GM23338 (cell line): ENCODE measurements at regions not wholly inside any gene's neighbourhood (a gene's known extent, or its start where the extent isn't known, plus 50 kb on each side); places are given as distances from the start of the nearest gene placed in this dataset.

Experiments
- ATAC-seq: fragments of 200-7000 bp; cut with Tn5 transposase; 3 replicates; pipeline ENCODE4 v1.9.1; 2020
- DNase-seq: peaks from one replicate; pipeline ENCODE4 v3.0.0-alpha.2; 2015; ENCODE audit warnings: low spot score
- H2AFZ ChIP-seq: fragments of 200-600 bp; sonication (generic); 2 replicates; pipeline ENCODE4 v1.8.0; 2016; ENCODE audit warnings: antibody characterized with exemption, mild to moderate bottlenecking, moderate library complexity
- H3F3A ChIP-seq: fragments of 200-600 bp; sonication (generic); replicated peaks from 2 replicates; pipeline ENCODE4 v1.8.0; 2017; ENCODE audit warnings: antibody characterized with exemption, mixed run types, low read depth
- H3K27ac ChIP-seq: fragments of 200-600 bp; sonication (generic); 2 replicates; pipeline ENCODE4 v1.6.1; 2016; ENCODE audit warnings: low read depth
- H3K27me3 ChIP-seq: fragments of 200-600 bp; sonication (generic); 2 replicates; pipeline ENCODE4 v1.8.0; 2016; ENCODE audit warnings: mild to moderate bottlenecking, mixed run types, moderate library complexity; ENCODE audit not compliant: insufficient read depth
- H3K36me3 ChIP-seq: fragments of 200-600 bp; sonication (generic); 2 replicates; pipeline ENCODE4 v1.8.0; 2016; ENCODE audit warnings: mild to moderate bottlenecking; ENCODE audit not compliant: insufficient read depth
- H3K4me1 ChIP-seq: fragments of 200-600 bp; sonication (generic); 2 replicates; pipeline ENCODE4 v1.8.0; 2016; ENCODE audit warnings: mild to moderate bottlenecking, moderate library complexity; ENCODE audit not compliant: insufficient read depth
- H3K4me2 ChIP-seq: fragments of 200-600 bp; sonication (generic); 2 replicates; pipeline ENCODE4 v1.7.1; 2017; ENCODE audit warnings: mixed run types
- H3K4me3 ChIP-seq: fragments of 200-600 bp; sonication (generic); 2 replicates; pipeline ENCODE4 v1.6.1; 2016; ENCODE audit warnings: mixed run types
- H3K79me2 ChIP-seq: fragments of 200-600 bp; sonication (generic); replicated peaks from 2 replicates; pipeline ENCODE4 v1.8.0; 2017; ENCODE audit warnings: mild to moderate bottlenecking; ENCODE audit not compliant: insufficient read depth
- H3K9me2 ChIP-seq: fragments of 200-600 bp; sonication (generic); 2 replicates; pipeline ENCODE4 v1.8.0; 2017; ENCODE audit not compliant: insufficient read depth
- H4K20me1 ChIP-seq: fragments of 200-600 bp; sonication (generic); replicated peaks from 2 replicates; pipeline ENCODE4 v1.8.0; 2017; ENCODE audit warnings: mild to moderate bottlenecking; ENCODE audit not compliant: insufficient read depth
- H3K27ac Mint-ChIP-seq: 2 replicates; pipeline ENCODE4 v1.8.0; 2020; ENCODE audit warnings: inconsistent platforms, mild to moderate bottlenecking, moderate library complexity, mixed read lengths
- H3K27me3 Mint-ChIP-seq: 3 replicates; pipeline ENCODE4 v1.8.0; 2022; ENCODE audit warnings: low read depth, mild to moderate bottlenecking, moderate library complexity, mixed read lengths, inconsistent platforms; ENCODE audit not compliant: insufficient read depth, poor library complexity
- H3K36me3 Mint-ChIP-seq: 3 replicates; pipeline ENCODE4 v1.8.0; 2021; ENCODE audit warnings: low read depth, mild to moderate bottlenecking, inconsistent platforms, moderate library complexity, mixed read lengths
- H3K4me1 Mint-ChIP-seq: 3 replicates; pipeline ENCODE4 v1.8.0; 2020; ENCODE audit warnings: mild to moderate bottlenecking, inconsistent platforms, mixed read lengths
- H3K4me3 Mint-ChIP-seq: 3 replicates; pipeline ENCODE4 v1.8.0; 2021; ENCODE audit warnings: moderate library complexity, mild to moderate bottlenecking, inconsistent platforms, mixed read lengths
- H3K9me3 Mint-ChIP-seq: 3 replicates; pipeline ENCODE4 v1.8.0; 2020; ENCODE audit warnings: moderate library complexity, mild to moderate bottlenecking, inconsistent platforms, mixed read lengths
- CREB1 ChIP-seq: fragments of 250-450 bp; sonication (Bioruptor Pico); IDR thresholded peaks from 2 replicates; pipeline ENCODE4 v1.5.0; 2020; ENCODE audit warnings: low read depth, mild to moderate bottlenecking, moderate library complexity
- EZH2 ChIP-seq: fragments of 200-600 bp; sonication (generic); IDR thresholded peaks from one replicate; pipeline ENCODE4 v1.8.0; 2017; ENCODE audit warnings: antibody characterized with exemption, mild to moderate bottlenecking, low read depth; ENCODE audit not compliant: unreplicated experiment
- EZH2phosphoT487 ChIP-seq: fragments of 200-600 bp; sonication (generic); IDR thresholded peaks from one replicate; pipeline ENCODE4 v1.8.1; 2018; ENCODE audit warnings: antibody characterized with exemption; ENCODE audit not compliant: unreplicated experiment
- JUNB ChIP-seq: IDR thresholded peaks from one replicate; pipeline ENCODE4 v1.6.1; 2016; ENCODE audit warnings: antibody characterized with exemption; ENCODE audit not compliant: unreplicated experiment
- NANOG ChIP-seq: IDR thresholded peaks from 2 replicates; pipeline ENCODE4 v1.6.1; 2016; ENCODE audit warnings: antibody characterized with exemption, borderline replicate concordance
- POLR2AphosphoS5 ChIP-seq: IDR thresholded peaks from 2 replicates; pipeline ENCODE4 v1.6.1; 2016; ENCODE audit warnings: antibody characterized with exemption, low read depth
- ZNF114 ChIP-seq: fragments of 250-450 bp; sonication (Bioruptor Pico); IDR thresholded peaks from 2 replicates; pipeline ENCODE4 v1.5.0; 2020; ENCODE audit warnings: mild to moderate bottlenecking, moderate library complexity
- ZNF331 ChIP-seq: fragments of 250-450 bp; sonication (Bioruptor Pico); IDR thresholded peaks from 2 replicates; pipeline ENCODE4 v1.5.0; 2020; ENCODE audit warnings: low read depth, mild to moderate bottlenecking, moderate library complexity
- TF ChIP-seq, protein P1 (sequence below): IDR thresholded peaks from one replicate; pipeline ENCODE4 v1.6.1; 2018; ENCODE audit warnings: antibody characterized with exemption; ENCODE audit not compliant: unreplicated experiment
- TF ChIP-seq, protein P2 (sequence below): IDR thresholded peaks from 2 replicates; pipeline ENCODE4 v1.6.1; 2016; ENCODE audit warnings: antibody characterized with exemption
- TF ChIP-seq, protein P3 (sequence below): fragments of 250-450 bp; sonication (Bioruptor Pico); IDR thresholded peaks from 2 replicates; pipeline ENCODE4 v1.5.0; 2020; ENCODE audit warnings: mild to moderate bottlenecking, moderate library complexity

DNA sequence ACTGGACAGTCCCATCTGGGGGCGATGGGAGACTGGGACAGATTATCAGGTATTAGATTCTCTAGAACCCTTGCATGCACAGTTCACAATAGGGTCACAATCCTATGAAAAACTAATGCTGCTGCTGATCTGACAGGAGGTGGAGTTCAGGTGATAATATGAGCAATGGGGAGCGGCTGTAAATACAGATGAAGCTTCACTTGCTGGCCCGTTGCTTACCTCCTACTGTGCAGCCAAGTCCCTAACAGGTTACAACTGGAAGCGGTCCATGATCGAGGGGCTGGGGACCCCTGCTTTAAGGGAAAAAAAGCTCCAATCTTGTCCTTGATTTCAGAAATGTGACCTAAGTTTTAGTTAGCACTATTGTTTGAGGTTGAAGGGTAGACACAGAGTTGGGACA, 175.2 kb downstream of the ZNF330 start (continued):
- TF ChIP-seq ZNF114, result no peak
- no peak for TF ChIP-seq NANOG
- TF ChIP-seq, protein P1, sequence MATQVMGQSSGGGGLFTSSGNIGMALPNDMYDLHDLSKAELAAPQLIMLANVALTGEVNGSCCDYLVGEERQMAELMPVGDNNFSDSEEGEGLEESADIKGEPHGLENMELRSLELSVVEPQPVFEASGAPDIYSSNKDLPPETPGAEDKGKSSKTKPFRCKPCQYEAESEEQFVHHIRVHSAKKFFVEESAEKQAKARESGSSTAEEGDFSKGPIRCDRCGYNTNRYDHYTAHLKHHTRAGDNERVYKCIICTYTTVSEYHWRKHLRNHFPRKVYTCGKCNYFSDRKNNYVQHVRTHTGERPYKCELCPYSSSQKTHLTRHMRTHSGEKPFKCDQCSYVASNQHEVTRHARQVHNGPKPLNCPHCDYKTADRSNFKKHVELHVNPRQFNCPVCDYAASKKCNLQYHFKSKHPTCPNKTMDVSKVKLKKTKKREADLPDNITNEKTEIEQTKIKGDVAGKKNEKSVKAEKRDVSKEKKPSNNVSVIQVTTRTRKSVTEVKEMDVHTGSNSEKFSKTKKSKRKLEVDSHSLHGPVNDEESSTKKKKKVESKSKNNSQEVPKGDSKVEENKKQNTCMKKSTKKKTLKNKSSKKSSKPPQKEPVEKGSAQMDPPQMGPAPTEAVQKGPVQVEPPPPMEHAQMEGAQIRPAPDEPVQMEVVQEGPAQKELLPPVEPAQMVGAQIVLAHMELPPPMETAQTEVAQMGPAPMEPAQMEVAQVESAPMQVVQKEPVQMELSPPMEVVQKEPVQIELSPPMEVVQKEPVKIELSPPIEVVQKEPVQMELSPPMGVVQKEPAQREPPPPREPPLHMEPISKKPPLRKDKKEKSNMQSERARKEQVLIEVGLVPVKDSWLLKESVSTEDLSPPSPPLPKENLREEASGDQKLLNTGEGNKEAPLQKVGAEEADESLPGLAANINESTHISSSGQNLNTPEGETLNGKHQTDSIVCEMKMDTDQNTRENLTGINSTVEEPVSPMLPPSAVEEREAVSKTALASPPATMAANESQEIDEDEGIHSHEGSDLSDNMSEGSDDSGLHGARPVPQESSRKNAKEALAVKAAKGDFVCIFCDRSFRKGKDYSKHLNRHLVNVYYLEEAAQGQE, result no peak
- no peak for TF ChIP-seq CREB1 (CRISPR knock-in tag)
- TF ChIP-seq EZH2phosphoT487, result no peak
- TF ChIP-seq JUNB, result no peak
- TF ChIP-seq EZH2, result no peak
- TF ChIP-seq POLR2AphosphoS5, result no peak

DNA sequence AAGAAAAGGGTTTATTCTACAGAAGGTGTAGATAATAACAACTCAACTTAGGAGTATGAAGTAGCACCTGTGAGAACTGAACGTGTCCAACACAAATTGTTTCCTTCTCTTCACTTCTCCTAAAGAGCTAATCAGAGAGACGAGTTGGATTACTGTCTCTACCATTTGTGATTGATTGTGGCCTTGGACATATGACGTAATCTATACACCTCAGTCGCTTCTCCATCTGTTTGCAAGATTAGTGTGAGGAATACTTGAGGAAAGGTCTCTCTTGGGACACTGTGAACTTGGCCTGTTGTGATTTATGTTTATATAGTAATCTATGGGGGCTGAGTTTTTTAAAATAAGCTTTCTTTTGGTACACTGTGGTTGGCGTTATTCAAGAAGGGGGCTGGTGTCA, 182.0 kb downstream of the ZNF330 start:
- Histone ChIP-seq H3K36me3 (no peaks in the 10 kb centered on the region), H3F3A (no peaks in the 10 kb centered on the region), H3K27ac (no peak overlapping the region), H3K9me2 (no peaks in the 10 kb centered on the region), H3K27me3 (no peaks in the 10 kb centered on the region), H4K20me1 (no peaks in the 10 kb centered on the region), H3K4me2 (no peak overlapping the region), H3K4me3 (no peak overlapping the region), H2AFZ (no peak overlapping the region), H3K4me1 (no peaks in the 10 kb centered on the region), H3K79me2 (no peaks in the 10 kb centered on the region)
- DNase-seq, result no peak
- Mint-ChIP-seq H3K27ac (no peak overlapping the region), H3K27me3 (no peaks in the 10 kb centered on the region), H3K9me3 (no peaks in the 10 kb centered on the region; the same call in 2 of the 3 replicates), H3K4me1 (no peaks in the 10 kb centered on the region), H3K4me3 (no peak overlapping the region), H3K36me3 (no peaks in the 10 kb centered on the region)
- no peak for ATAC-seq
- TF ChIP-seq EZH2phosphoT487 (no peak), NANOG (no peak), ZNF114 (no peak), JUNB (no peak), ZNF331 (CRISPR knock-in tag) (no peak)
- TF ChIP-seq, protein P2, sequence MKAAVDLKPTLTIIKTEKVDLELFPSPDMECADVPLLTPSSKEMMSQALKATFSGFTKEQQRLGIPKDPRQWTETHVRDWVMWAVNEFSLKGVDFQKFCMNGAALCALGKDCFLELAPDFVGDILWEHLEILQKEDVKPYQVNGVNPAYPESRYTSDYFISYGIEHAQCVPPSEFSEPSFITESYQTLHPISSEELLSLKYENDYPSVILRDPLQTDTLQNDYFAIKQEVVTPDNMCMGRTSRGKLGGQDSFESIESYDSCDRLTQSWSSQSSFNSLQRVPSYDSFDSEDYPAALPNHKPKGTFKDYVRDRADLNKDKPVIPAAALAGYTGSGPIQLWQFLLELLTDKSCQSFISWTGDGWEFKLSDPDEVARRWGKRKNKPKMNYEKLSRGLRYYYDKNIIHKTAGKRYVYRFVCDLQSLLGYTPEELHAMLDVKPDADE, result no peak
- TF ChIP-seq, protein P1, result no peak
- TF ChIP-seq, protein P3, sequence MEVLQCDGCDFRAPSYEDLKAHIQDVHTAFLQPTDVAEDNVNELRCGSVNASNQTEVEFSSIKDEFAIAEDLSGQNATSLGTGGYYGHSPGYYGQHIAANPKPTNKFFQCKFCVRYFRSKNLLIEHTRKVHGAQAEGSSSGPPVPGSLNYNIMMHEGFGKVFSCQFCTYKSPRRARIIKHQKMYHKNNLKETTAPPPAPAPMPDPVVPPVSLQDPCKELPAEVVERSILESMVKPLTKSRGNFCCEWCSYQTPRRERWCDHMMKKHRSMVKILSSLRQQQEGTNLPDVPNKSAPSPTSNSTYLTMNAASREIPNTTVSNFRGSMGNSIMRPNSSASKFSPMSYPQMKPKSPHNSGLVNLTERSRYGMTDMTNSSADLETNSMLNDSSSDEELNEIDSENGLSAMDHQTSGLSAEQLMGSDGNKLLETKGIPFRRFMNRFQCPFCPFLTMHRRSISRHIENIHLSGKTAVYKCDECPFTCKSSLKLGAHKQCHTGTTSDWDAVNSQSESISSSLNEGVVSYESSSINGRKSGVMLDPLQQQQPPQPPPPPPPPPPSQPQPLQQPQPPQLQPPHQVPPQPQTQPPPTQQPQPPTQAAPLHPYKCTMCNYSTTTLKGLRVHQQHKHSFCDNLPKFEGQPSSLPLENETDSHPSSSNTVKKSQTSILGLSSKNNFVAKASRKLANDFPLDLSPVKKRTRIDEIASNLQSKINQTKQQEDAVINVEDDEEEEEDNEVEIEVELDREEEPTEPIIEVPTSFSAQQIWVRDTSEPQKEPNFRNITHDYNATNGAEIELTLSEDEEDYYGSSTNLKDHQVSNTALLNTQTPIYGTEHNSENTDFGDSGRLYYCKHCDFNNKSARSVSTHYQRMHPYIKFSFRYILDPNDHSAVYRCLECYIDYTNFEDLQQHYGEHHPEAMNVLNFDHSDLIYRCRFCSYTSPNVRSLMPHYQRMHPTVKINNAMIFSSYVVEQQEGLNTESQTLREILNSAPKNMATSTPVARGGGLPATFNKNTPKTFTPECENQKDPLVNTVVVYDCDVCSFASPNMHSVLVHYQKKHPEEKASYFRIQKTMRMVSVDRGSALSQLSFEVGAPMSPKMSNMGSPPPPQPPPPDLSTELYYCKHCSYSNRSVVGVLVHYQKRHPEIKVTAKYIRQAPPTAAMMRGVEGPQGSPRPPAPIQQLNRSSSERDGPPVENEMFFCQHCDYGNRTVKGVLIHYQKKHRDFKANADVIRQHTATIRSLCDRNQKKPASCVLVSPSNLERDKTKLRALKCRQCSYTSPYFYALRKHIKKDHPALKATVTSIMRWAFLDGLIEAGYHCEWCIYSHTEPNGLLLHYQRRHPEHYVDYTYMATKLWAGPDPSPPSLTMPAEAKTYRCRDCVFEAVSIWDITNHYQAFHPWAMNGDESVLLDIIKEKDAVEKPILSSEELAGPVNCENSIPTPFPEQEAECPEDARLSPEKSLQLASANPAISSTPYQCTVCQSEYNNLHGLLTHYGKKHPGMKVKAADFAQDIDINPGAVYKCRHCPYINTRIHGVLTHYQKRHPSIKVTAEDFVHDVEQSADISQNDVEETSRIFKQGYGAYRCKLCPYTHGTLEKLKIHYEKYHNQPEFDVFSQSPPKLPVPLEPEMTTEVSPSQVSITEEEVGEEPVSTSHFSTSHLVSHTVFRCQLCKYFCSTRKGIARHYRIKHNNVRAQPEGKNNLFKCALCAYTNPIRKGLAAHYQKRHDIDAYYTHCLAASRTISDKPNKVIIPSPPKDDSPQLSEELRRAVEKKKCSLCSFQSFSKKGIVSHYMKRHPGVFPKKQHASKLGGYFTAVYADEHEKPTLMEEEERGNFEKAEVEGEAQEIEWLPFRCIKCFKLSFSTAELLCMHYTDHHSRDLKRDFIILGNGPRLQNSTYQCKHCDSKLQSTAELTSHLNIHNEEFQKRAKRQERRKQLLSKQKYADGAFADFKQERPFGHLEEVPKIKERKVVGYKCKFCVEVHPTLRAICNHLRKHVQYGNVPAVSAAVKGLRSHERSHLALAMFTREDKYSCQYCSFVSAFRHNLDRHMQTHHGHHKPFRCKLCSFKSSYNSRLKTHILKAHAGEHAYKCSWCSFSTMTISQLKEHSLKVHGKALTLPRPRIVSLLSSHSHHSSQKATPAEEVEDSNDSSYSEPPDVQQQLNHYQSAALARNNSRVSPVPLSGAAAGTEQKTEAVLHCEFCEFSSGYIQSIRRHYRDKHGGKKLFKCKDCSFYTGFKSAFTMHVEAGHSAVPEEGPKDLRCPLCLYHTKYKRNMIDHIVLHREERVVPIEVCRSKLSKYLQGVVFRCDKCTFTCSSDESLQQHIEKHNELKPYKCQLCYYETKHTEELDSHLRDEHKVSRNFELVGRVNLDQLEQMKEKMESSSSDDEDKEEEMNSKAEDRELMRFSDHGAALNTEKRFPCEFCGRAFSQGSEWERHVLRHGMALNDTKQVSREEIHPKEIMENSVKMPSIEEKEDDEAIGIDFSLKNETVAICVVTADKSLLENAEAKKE (CRISPR knock-in tag), result no peak
